HL-60 (cell line): ENCODE measurements at regions not wholly inside any gene's neighbourhood (a gene's known extent, or its start where the extent isn't known, plus 50 kb on each side); places are given as distances from the start of the nearest gene placed in this dataset.

Source experiments
- DNase-seq, 2 experiments: peaks; one replicate each; pipeline ENCODE4 v3.0.0-alpha.2; 2010 to 2020; ENCODE audit warnings: low read depth in 1 of 2, low spot score in 1 of 2
- H3K27ac ChIP-seq: fragments of 250-450 bp; sonication (Bioruptor Pico); replicated peaks from 2 replicates; pipeline ENCODE4 v1.5.1; 2020; ENCODE audit warnings: mild to moderate bottlenecking, moderate library complexity
- H3K27me3 ChIP-seq: fragments of 250-450 bp; sonication (Bioruptor Pico); 2 replicates; pipeline ENCODE4 v1.5.1; 2021; ENCODE audit warnings: mild to moderate bottlenecking, moderate library complexity; ENCODE audit not compliant: insufficient read depth, poor library complexity, severe bottlenecking
- H3K4me3 ChIP-seq: replicated peaks from 2 replicates; pipeline ENCODE4 v1.5.1; 2011; ENCODE audit warnings: mild to moderate bottlenecking, control low read depth, low read length; ENCODE audit not compliant: insufficient read depth
- GABPA ChIP-seq: IDR thresholded peaks from 2 replicates; pipeline ENCODE4 v1.6.1; 2012; ENCODE audit warnings: low read depth
- POLR2AphosphoS5 ChIP-seq: IDR thresholded peaks from 2 replicates; pipeline ENCODE4 v1.6.1; 2012; ENCODE audit warnings: low read depth
- SPI1 ChIP-seq: IDR thresholded peaks from 2 replicates; pipeline ENCODE4 v1.6.1; 2012; ENCODE audit warnings: low read depth, mild to moderate bottlenecking, borderline replicate concordance
- TF ChIP-seq, protein P1 (sequence below): IDR thresholded peaks from 2 replicates; pipeline ENCODE4 v1.6.1; 2012; ENCODE audit warnings: low read depth; ENCODE audit not compliant: insufficient replicate concordance
- TF ChIP-seq, protein P2 (sequence below): IDR thresholded peaks from one replicate; pipeline ENCODE4 v1.5.1; 2011; ENCODE audit warnings: low read length, control low read depth, inconsistent platforms; ENCODE audit not compliant: insufficient read depth

DNA sequence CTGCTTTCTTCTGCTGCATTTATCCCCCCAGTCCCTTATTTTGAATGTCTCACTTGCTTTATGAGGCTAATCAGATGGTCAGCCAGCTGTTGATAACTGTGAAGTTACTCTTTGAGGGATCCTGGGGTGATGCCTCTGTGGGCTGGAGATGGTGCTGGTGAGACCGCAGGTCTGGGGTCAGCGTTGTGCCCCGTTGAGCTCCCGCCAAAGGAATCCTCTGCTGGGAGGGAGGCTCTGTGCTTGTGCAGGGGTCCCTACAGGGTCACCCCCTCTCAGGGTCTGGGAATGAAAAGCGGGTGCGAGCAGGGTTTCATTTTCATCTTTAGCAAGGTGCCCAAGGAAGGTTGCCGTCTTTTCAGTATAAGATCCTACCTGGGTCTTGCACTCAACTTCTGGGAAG is 161.2 kb upstream of the RTL1 start:
- Histone ChIP-seq H3K4me3 (no peak overlapping the region), H3K27ac (no peak overlapping the region), H3K27me3 (peaks cover 3% of the 10 kb centered on the region)
- DNase-seq, result no peak
- TF ChIP-seq SPI1 (no peak), POLR2AphosphoS5 (no peak), GABPA (no peak)
- TF ChIP-seq, protein P1, sequence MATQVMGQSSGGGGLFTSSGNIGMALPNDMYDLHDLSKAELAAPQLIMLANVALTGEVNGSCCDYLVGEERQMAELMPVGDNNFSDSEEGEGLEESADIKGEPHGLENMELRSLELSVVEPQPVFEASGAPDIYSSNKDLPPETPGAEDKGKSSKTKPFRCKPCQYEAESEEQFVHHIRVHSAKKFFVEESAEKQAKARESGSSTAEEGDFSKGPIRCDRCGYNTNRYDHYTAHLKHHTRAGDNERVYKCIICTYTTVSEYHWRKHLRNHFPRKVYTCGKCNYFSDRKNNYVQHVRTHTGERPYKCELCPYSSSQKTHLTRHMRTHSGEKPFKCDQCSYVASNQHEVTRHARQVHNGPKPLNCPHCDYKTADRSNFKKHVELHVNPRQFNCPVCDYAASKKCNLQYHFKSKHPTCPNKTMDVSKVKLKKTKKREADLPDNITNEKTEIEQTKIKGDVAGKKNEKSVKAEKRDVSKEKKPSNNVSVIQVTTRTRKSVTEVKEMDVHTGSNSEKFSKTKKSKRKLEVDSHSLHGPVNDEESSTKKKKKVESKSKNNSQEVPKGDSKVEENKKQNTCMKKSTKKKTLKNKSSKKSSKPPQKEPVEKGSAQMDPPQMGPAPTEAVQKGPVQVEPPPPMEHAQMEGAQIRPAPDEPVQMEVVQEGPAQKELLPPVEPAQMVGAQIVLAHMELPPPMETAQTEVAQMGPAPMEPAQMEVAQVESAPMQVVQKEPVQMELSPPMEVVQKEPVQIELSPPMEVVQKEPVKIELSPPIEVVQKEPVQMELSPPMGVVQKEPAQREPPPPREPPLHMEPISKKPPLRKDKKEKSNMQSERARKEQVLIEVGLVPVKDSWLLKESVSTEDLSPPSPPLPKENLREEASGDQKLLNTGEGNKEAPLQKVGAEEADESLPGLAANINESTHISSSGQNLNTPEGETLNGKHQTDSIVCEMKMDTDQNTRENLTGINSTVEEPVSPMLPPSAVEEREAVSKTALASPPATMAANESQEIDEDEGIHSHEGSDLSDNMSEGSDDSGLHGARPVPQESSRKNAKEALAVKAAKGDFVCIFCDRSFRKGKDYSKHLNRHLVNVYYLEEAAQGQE, result no peak
- TF ChIP-seq, protein P2, sequence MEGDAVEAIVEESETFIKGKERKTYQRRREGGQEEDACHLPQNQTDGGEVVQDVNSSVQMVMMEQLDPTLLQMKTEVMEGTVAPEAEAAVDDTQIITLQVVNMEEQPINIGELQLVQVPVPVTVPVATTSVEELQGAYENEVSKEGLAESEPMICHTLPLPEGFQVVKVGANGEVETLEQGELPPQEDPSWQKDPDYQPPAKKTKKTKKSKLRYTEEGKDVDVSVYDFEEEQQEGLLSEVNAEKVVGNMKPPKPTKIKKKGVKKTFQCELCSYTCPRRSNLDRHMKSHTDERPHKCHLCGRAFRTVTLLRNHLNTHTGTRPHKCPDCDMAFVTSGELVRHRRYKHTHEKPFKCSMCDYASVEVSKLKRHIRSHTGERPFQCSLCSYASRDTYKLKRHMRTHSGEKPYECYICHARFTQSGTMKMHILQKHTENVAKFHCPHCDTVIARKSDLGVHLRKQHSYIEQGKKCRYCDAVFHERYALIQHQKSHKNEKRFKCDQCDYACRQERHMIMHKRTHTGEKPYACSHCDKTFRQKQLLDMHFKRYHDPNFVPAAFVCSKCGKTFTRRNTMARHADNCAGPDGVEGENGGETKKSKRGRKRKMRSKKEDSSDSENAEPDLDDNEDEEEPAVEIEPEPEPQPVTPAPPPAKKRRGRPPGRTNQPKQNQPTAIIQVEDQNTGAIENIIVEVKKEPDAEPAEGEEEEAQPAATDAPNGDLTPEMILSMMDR, result no peak

DNA sequence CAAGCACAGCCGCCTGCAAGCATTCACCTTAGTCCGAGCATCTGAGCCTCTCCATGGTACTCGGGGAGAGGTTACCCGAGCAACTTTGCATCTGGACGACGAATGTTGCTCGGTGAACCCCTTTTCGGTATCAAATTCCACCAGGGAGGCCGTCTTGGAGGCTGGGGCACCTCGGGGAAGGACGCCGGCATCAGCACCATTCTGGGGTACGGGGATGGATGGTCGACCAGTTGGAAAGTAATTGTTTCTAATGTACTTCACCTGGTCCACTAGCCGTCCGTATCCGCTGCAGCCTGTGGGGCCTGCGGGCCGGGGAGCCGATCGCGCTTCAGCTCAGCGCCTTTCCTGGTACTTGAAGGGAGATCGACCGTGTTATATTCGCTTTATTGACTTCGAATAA is 161.7 kb upstream of the RTL1 start:
- H3K27me3 ChIP-seq, result peaks cover 3% of the 10 kb centered on the region
- no peak overlapping the region for H3K4me3 ChIP-seq
- no peak for DNase-seq
- TF ChIP-seq, protein P2, result no peak
- TF ChIP-seq POLR2AphosphoS5 (no peak), SPI1 (no peak), GABPA (no peak)
- TF ChIP-seq, protein P1, result no peak
- H3K27ac ChIP-seq, result no peak overlapping the region

DNA sequence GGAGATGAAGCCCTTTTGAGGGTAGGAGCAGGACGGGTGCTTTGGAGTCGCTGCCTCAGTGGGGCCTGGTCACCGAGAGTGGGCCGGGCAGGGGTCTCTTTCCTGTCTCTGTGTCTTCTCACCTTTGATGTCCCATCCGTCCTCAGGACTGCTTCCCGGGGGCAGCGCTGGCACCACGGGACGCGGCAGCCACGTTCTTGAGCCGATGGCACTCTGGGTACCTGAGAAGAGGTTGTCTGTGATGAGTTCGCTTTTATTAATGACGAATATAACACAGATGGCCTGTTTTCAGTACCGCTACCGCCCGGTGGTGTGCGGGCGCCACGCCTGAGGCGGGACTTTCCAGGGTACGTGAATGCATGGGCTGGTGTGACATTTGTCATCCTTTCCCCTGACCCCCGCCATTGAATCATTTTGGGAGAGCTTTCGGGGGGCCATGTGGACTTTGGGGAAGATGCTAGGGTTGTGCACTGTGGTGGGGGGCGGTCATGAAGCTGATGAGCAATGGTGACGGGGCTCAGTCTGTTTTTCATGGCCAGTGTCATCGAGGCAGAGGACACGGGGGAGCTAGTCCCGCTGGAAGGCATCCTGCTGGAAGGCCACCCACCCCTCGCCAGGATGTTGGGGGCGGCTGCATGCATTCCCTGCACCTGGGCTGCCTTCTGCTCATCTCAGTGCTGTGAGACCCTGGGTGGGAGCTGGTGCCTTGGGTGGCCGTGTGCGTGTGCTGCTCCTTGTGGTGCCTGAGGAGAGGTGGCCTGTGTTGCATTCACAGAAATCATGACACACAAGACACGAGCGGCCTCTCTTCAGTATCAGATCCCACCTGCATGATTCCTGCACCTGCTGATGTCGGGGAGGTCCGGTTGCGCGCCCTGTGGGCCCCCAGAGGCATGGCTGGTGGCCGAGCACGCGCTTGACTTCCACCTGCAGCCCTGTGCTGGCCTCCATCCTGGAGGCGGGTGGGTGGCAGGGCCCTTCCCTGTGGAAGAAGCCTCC is 162.5 kb upstream of the RTL1 start:
- Histone ChIP-seq H3K4me3 (no peak overlapping the region), H3K27me3 (peaks cover 3% of the 10 kb centered on the region), H3K27ac (no peak overlapping the region)
- DNase-seq, result no peak
- TF ChIP-seq, protein P2, result no peak
- TF ChIP-seq GABPA (no peak), SPI1 (no peak), POLR2AphosphoS5 (no peak)
- TF ChIP-seq, protein P1, result no peak
